K562 (cell line): ENCODE measurements at regions not wholly inside any gene's neighbourhood (a gene's known extent, or its start where the extent isn't known, plus 50 kb on each side); places are given as distances from the start of the nearest gene placed in this dataset.

Source experiments
- ATAC-seq: fragments of 200-7000 bp; cut with Tn5 transposase; 3 replicates; pipeline ENCODE4 v1.9.1; 2020; ENCODE audit warnings: moderate library complexity
- BruUV-seq: library from RNA; stranded (reverse); fragments of 400-500 nt; replicated peaks from 2 replicates; lab custom pipeline; 2021; lab: Mats Ljungman, UMichigan
- CTCF ChIA-PET: fragments of 300-600 bp; formaldehyde crosslinking; extraction: SDS; loops from one replicate; lab custom pipeline; 2021; ENCODE audit warnings: low intra/inter-chr PET ratio; lab: Yijun Ruan, JAX
- POLR2A ChIA-PET: fragments of 300-600, 350-650 bp; sonication (Branson Sonifier 250); formaldehyde crosslinking; extraction: SDS; loops from one replicate; lab custom pipeline; 2021; ENCODE audit warnings: antibody characterized with exemption, inconsistent platforms; lab: Yijun Ruan, JAX
- DNase-seq, 4 experiments: peaks; one replicate each; pipeline versions ENCODE4 v3.0.0 to v3.0.0-alpha.2; 2011 to 2018; ENCODE audit warnings: low spot score in 3 of 4, mixed read lengths in 3 of 4; ENCODE audit errors: extremely low read depth in 1 of 4
- FAIRE-seq: peaks from 2 replicates; lab custom pipeline; 2011; peaks lifted over from hg19 to GRCh38; lab: Jason Lieb, UNC
- H2AFZ ChIP-seq: 2 replicates; pipeline ENCODE4 v1.6.0; 2011; ENCODE audit warnings: low read depth, low read length, control low read depth, inconsistent platforms
- H3K27ac ChIP-seq: fragments of 200-600 bp; 3 replicates; pipeline ENCODE4 v1.8.0; 2011; ENCODE audit warnings: low read depth, mild to moderate bottlenecking, control low read depth, inconsistent platforms, low read length, moderate library complexity, mixed read lengths; ENCODE audit errors: extremely low read depth
- H3K27me3 ChIP-seq, 2 experiments: fragments of 300-600 bp in 1 of 2; 2 replicates in 1 of 2; 3 replicates in 1 of 2; pipeline versions ENCODE4 v1.6.0 to v1.8.0; 2011; ENCODE audit warnings: inconsistent platforms in 2 of 2, low read length in 2 of 2, mild to moderate bottlenecking in 1 of 2, mixed read lengths in 1 of 2, moderate library complexity in 1 of 2; ENCODE audit not compliant: control insufficient read depth in 2 of 2, insufficient read depth in 2 of 2
- H3K36me3 ChIP-seq: fragments of 300-600 bp; 3 replicates; pipeline ENCODE4 v1.8.0; 2011; ENCODE audit warnings: mild to moderate bottlenecking, low read length, inconsistent platforms; ENCODE audit not compliant: control insufficient read depth, insufficient read depth
- H3K4me1 ChIP-seq, 2 experiments: fragments of 200-600 bp in 1 of 2; replicated peaks in 1 of 2; 2 replicates in 1 of 2; 3 replicates in 1 of 2; pipeline versions ENCODE4 v1.5.1 to v1.8.0; 2011; ENCODE audit warnings: inconsistent platforms in 2 of 2, low read length in 2 of 2, mild to moderate bottlenecking in 1 of 2, mixed read lengths in 1 of 2, moderate library complexity in 1 of 2; ENCODE audit not compliant: control insufficient read depth in 2 of 2, insufficient read depth in 2 of 2
- H3K4me2 ChIP-seq: 2 replicates; pipeline ENCODE4 v1.6.1; 2011; ENCODE audit warnings: low read length, control low read depth, inconsistent platforms, mixed read lengths; ENCODE audit not compliant: insufficient read depth
- H3K4me3 ChIP-seq: fragments of 200-600 bp; sonication (generic), shearing (Covaris generic); 2 replicates; pipeline ENCODE4 v1.5.1; 2016; ENCODE audit warnings: control low read depth, inconsistent platforms
- H3K79me2 ChIP-seq: fragments of 200-600 bp; 3 replicates; pipeline ENCODE4 v1.8.0; 2011; ENCODE audit warnings: low read length, inconsistent platforms; ENCODE audit not compliant: control insufficient read depth, insufficient read depth
- H3K9ac ChIP-seq, 2 experiments: 2 replicates each; pipeline versions ENCODE4 v1.6.0 to v1.6.1; 2011; ENCODE audit warnings: low read depth in 2 of 2, low read length in 2 of 2, control low read depth in 1 of 2, inconsistent platforms in 1 of 2, mild to moderate bottlenecking in 1 of 2, mixed read lengths in 1 of 2; ENCODE audit not compliant: insufficient read depth in 1 of 2
- H3K9me1 ChIP-seq: one replicate; pipeline ENCODE4 v1.6.0; 2011; ENCODE audit warnings: inconsistent platforms, mild to moderate bottlenecking, low read length, moderate library complexity; ENCODE audit not compliant: control insufficient read depth, insufficient read depth
- H3K9me3 ChIP-seq: replicated peaks from 2 replicates; pipeline ENCODE4 v1.5.1; 2011; ENCODE audit warnings: low read depth, low read length, inconsistent platforms; ENCODE audit not compliant: control insufficient read depth, insufficient read depth
- H4K20me1 ChIP-seq: replicated peaks from 2 replicates; pipeline ENCODE4 v1.6.1; 2011; ENCODE audit warnings: low read length, inconsistent platforms, mixed read lengths; ENCODE audit not compliant: control insufficient read depth, insufficient read depth
- ARID4B ChIP-seq: sonication (generic); formaldehyde crosslinking; IDR thresholded peaks from 2 replicates; pipeline ENCODE4 v1.8.0; 2022; ENCODE audit warnings: mild to moderate bottlenecking, missing genetic modification reagents
- CTCF ChIP-seq, 3 experiments: IDR thresholded peaks in 2 of 3; conservative IDR thresholded peaks in 1 of 3; 2 replicates each; pipeline ENCODE4 v1.5.1; 2011 to 2012; ENCODE audit warnings: low read length in 3 of 3, mild to moderate bottlenecking in 3 of 3, control low read depth in 2 of 3, improper control_type of control experiment in 1 of 3, inconsistent platforms in 1 of 3, low read depth in 1 of 3, mixed read lengths in 1 of 3, moderate library complexity in 1 of 3; ENCODE audit not compliant: insufficient read depth in 2 of 3
- DLX4 ChIP-seq: fragments of 250-450 bp; sonication (Bioruptor Pico); IDR thresholded peaks from 2 replicates; pipeline ENCODE4 v1.6.1; 2021; ENCODE audit warnings: mild to moderate bottlenecking
- ESRRB ChIP-seq: fragments of 250-450 bp; sonication (Bioruptor Pico); IDR thresholded peaks from 2 replicates; pipeline ENCODE4 v1.5.0; 2020; ENCODE audit warnings: mild to moderate bottlenecking, moderate library complexity, borderline replicate concordance
- FOXO4 ChIP-seq: fragments of 450-650 bp; formaldehyde crosslinking; IDR thresholded peaks from 2 replicates; pipeline ENCODE4 v1.4.0; 2020; ENCODE audit warnings: mild to moderate bottlenecking, moderate library complexity
- KAT2B ChIP-seq: IDR thresholded peaks from one replicate; pipeline ENCODE4 v1.6.1; 2012; ENCODE audit warnings: low read depth, mild to moderate bottlenecking, control low read depth, inconsistent platforms, low read length, moderate library complexity
- MEIS2 ChIP-seq: fragments of 450-650 bp; IDR thresholded peaks from 2 replicates; pipeline ENCODE4 v1.6.1; 2014; ENCODE audit warnings: mild to moderate bottlenecking; ENCODE audit not compliant: partially characterized antibody
- MTA1 ChIP-seq: fragments of 450-650 bp; IDR thresholded peaks from 2 replicates; pipeline ENCODE4 v1.6.1; 2017; ENCODE audit warnings: borderline replicate concordance
- POLR2G ChIP-seq: fragments of 200-400 bp; formaldehyde crosslinking; IDR thresholded peaks from 2 replicates; pipeline ENCODE4 v1.6.1; 2017; ENCODE audit warnings: low read depth, mild to moderate bottlenecking, antibody characterized with exemption, low read length, moderate library complexity
- STAT6 ChIP-seq: sonication (generic); formaldehyde crosslinking; IDR thresholded peaks from 2 replicates; pipeline ENCODE4 v1.8.1; 2023; ENCODE audit warnings: mild to moderate bottlenecking, missing genetic modification reagents
- ZNF23 ChIP-seq: fragments of 250-450 bp; sonication (Bioruptor Pico); IDR thresholded peaks from 2 replicates; pipeline ENCODE4 v1.4.0; 2020; ENCODE audit warnings: mild to moderate bottlenecking
- ZNF444 ChIP-seq: fragments of 250-450 bp; sonication (Bioruptor Pico); IDR thresholded peaks from 2 replicates; pipeline ENCODE4 v1.4.0; 2020; ENCODE audit warnings: mild to moderate bottlenecking, moderate library complexity
- ZNF77 ChIP-seq: fragments of 250-450 bp; sonication (Bioruptor Pico); IDR thresholded peaks from 2 replicates; pipeline ENCODE4 v1.5.0; 2020
- WGBS: fragments of 100-300 bp; shearing (Covaris generic); methylation state at CpG from one replicate; pipeline ENCODE4 v1.1.6; 2016; ENCODE audit warnings: low coverage, mixed read lengths; ENCODE audit not compliant: insufficient coverage; ENCODE audit errors: missing lambda C conversion rate; 5-methylcytosine and 5-hydroxymethylcytosine counted together
- in situ Hi-C: fragments of 300-500 bp; cut with MboI; formaldehyde crosslinking; loops from 4 replicates; pipeline ENCODE4 v1.15.0; 2018; ENCODE audit warnings: inconsistent platforms, mixed read lengths
- intact Hi-C: fragments of 100-400 bp; cut with micrococcal nuclease; formaldehyde crosslinking; loops from 2 replicates; pipeline ENCODE4 v1.14.2; 2022

GRCh38 chr2:77808599-77808998 lies 286.4 kb upstream of the LRRTM4 start:
- ATAC-seq, result no peak
- 0% methylated on average over 6 of the region's 6 CpGs for WGBS
- intact Hi-C loops (no loop called here), in situ Hi-C loops (no loop called here)
- no peaks in the 10 kb centered on the region for H3K4me1 ChIP-seq
- no peaks in the 10 kb centered on the region for H3K27me3 ChIP-seq
- H3K36me3 ChIP-seq, result no peaks in the 10 kb centered on the region
- no peaks in the 10 kb centered on the region for H3K9me3 ChIP-seq
- H3K9ac ChIP-seq, result no peak overlapping the region
- no peak overlapping the region for H3K4me3 ChIP-seq
- no peaks in the 10 kb centered on the region for H4K20me1 ChIP-seq
- H2AFZ ChIP-seq, result no peak overlapping the region
- no peaks in the 10 kb centered on the region for H3K79me2 ChIP-seq
- no peaks in the 10 kb centered on the region for H3K9me1 ChIP-seq
- FAIRE-seq, result no peak
- POLR2A ChIA-PET, result no interaction called here
- DNase-seq, result no peak
- no peak overlapping the region for H3K4me2 ChIP-seq
- CTCF ChIA-PET, result no interaction called here
- no peak overlapping the region for H3K27ac ChIP-seq
- BruUV-seq, result no TSS peak
- TF ChIP-seq ARID4B (CRISPR knock-in tag) (no peak), CTCF (IDR thresholded peaks at IDR 0.05 in 2 of 3, conservative IDR thresholded peaks at IDR 0.05 in 1 of 3; ENCODE audit: insufficient read depth in 2 of 3, low read depth in 1 of 3, low read length in 3 of 3) (no peak), ZNF77 (CRISPR knock-in tag) (no peak), ZNF444 (CRISPR knock-in tag) (no peak), MTA1 (no peak), MEIS2 (no peak), FOXO4 (CRISPR knock-in tag) (no peak), DLX4 (CRISPR knock-in tag) (no peak), POLR2G (no peak), KAT2B (no peak), ESRRB (CRISPR knock-in tag) (no peak), ZNF23 (CRISPR knock-in tag) (no peak), STAT6 (CRISPR knock-in tag) (no peak)
